HEK293T (cell line): ENCODE measurements at regions not wholly inside any gene's neighbourhood (a gene's known extent, or its start where the extent isn't known, plus 50 kb on each side); places are given as distances from the start of the nearest gene placed in this dataset.

Source experiments
- BHLHE40 ChIP-seq: fragments of 450-650 bp; IDR thresholded peaks from 2 replicates; pipeline ENCODE4 v1.6.1; 2016; ENCODE audit warnings: mild to moderate bottlenecking, moderate library complexity, borderline replicate concordance
- CTBP1 ChIP-seq: fragments of 450-650 bp; IDR thresholded peaks from 2 replicates; pipeline ENCODE4 v1.6.1; 2016; ENCODE audit warnings: borderline replicate concordance
- ELF4 ChIP-seq: fragments of 450-650 bp; IDR thresholded peaks from 2 replicates; pipeline ENCODE4 v1.6.1; 2017; ENCODE audit warnings: antibody characterized with exemption
- FOXA1 ChIP-seq: fragments of 450-650 bp; IDR thresholded peaks from 2 replicates; pipeline ENCODE4 v1.6.1; 2016; ENCODE audit warnings: mild to moderate bottlenecking
- FOXK2 ChIP-seq: fragments of 450-650 bp; IDR thresholded peaks from 2 replicates; pipeline ENCODE4 v1.6.1; 2016; ENCODE audit warnings: mild to moderate bottlenecking
- FOXM1 ChIP-seq: fragments of 450-650 bp; IDR thresholded peaks from 2 replicates; pipeline ENCODE4 v1.6.1; 2017; ENCODE audit warnings: mild to moderate bottlenecking, borderline replicate concordance
- L3MBTL2 ChIP-seq: fragments of 450-650 bp; conservative IDR thresholded peaks from 2 replicates; pipeline ENCODE4 v1.6.1; 2016; ENCODE audit warnings: mild to moderate bottlenecking
- LEF1 ChIP-seq: fragments of 450-650 bp; IDR thresholded peaks from 2 replicates; pipeline ENCODE4 v1.6.1; 2017; ENCODE audit warnings: mild to moderate bottlenecking, borderline replicate concordance
- PKNOX1 ChIP-seq: fragments of 450-650 bp; IDR thresholded peaks from 2 replicates; pipeline ENCODE4 v1.6.1; 2016
- SP1 ChIP-seq: fragments of 450-650 bp; IDR thresholded peaks from 2 replicates; pipeline ENCODE4 v1.6.1; 2017
- SUZ12 ChIP-seq: fragments of 450-650 bp; IDR thresholded peaks from 2 replicates; pipeline ENCODE4 v1.6.1; 2016; ENCODE audit warnings: mild to moderate bottlenecking
- TARDBP ChIP-seq: fragments of 450-650 bp; IDR thresholded peaks from 2 replicates; pipeline ENCODE4 v1.6.1; 2016
- ZNF384 ChIP-seq: fragments of 450-650 bp; IDR thresholded peaks from 2 replicates; pipeline ENCODE4 v1.6.1; 2016

- TF ChIP-seq SUZ12 (no peak), CTBP1 (no peak), FOXM1 (no peak), BHLHE40 (no peak), FOXA1 (no peak), ELF4 (no peak), LEF1 (no peak), FOXK2 (no peak), L3MBTL2 (no peak), TARDBP (no peak), SP1 (no peak), PKNOX1 (no peak), ZNF384 (no peak)
Measured at GRCh38 chr2:52939250-52939649, 828.4 kb upstream of the CHAC2 start.
